T-helper 2 cell treated with Interferon-gamma antibody and Interleukin-4, amounts not matched to agents 5 μg/mL and 100 μg/mL, for 36 hours (primary cell): ENCODE measurements at regions not wholly inside any gene's neighbourhood (a gene's known extent, or its start where the extent isn't known, plus 50 kb on each side); places are given as distances from the start of the nearest gene placed in this dataset.
"Not testable (repeated sequence)": the region's sequence is repeated elsewhere in the genome, so short reads cannot be mapped to it uniquely, and the experiment has no call there.

Experiments used
- DNase-seq: peaks from one replicate; pipeline ENCODE4 v3.0.0; 2021; ENCODE audit warnings: low spot score
- H3K27ac Mint-ChIP-seq: one replicate; pipeline ENCODE4 v1.8.0; 2021; ENCODE audit warnings: mild to moderate bottlenecking, mixed read lengths
- H3K27me3 Mint-ChIP-seq: one replicate; pipeline ENCODE4 v1.8.0; 2021; ENCODE audit warnings: low read depth, mixed read lengths
- H3K36me3 Mint-ChIP-seq: one replicate; pipeline ENCODE4 v1.8.0; 2021; ENCODE audit warnings: low read depth, mixed read lengths
- H3K4me1 Mint-ChIP-seq: one replicate; pipeline ENCODE4 v1.8.0; 2021; ENCODE audit warnings: low read depth, mixed read lengths
- H3K4me3 Mint-ChIP-seq: one replicate; pipeline ENCODE4 v1.8.0; 2022; ENCODE audit warnings: mild to moderate bottlenecking, moderate library complexity, mixed read lengths
- H3K9me3 Mint-ChIP-seq: one replicate; pipeline ENCODE4 v1.8.0; 2021; ENCODE audit warnings: mixed read lengths

GRCh38 chr9:115328228-115328627 lies 210.3 kb upstream of the TNC start:
- H3K9me3 Mint-ChIP-seq, result no peaks in the 10 kb centered on the region
- no peak for DNase-seq
- H3K36me3 Mint-ChIP-seq, result no peaks in the 10 kb centered on the region
- H3K27ac Mint-ChIP-seq, result no peak overlapping the region
- no peaks in the 10 kb centered on the region for H3K27me3 Mint-ChIP-seq
- no peaks in the 10 kb centered on the region for H3K4me1 Mint-ChIP-seq
- H3K4me3 Mint-ChIP-seq, result no peak overlapping the region

DNA sequence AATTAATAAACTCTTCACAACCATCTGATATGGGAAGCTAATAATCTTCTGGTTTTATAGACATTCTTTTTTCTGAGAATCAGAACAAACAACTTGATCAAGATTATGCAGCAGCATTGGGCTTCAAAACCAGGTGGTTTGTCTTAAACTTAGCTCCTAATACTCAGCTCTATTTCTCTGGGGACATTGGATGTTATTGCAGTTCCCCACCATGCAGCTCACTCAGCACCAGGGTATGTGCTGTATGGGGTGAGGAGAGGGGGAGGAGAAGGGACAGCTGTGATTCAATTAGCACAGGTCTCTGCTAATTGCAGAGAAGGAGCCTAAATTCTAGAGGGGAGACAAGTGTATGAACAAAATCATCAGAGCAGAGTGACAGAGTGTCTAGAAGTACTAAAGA lies 210.7 kb upstream of the TNC start:
- H3K9me3 Mint-ChIP-seq, result no peaks in the 10 kb centered on the region
- no peaks in the 10 kb centered on the region for H3K27me3 Mint-ChIP-seq
- no peaks in the 10 kb centered on the region for H3K4me1 Mint-ChIP-seq
- no peak for DNase-seq
- no peak overlapping the region for H3K4me3 Mint-ChIP-seq
- no peak overlapping the region for H3K27ac Mint-ChIP-seq
- H3K36me3 Mint-ChIP-seq, result no peaks in the 10 kb centered on the region

GRCh38 chr9:115333277-115334070 lies 215.5 kb upstream of the TNC start:
- Mint-ChIP-seq H3K9me3 (no peaks in the 10 kb centered on the region), H3K27me3 (no peaks in the 10 kb centered on the region), H3K4me1 (no peaks in the 10 kb centered on the region), H3K36me3 (no peaks in the 10 kb centered on the region), H3K4me3 (no peak overlapping the region), H3K27ac (no peak overlapping the region)
- DNase-seq, result no peak

DNA sequence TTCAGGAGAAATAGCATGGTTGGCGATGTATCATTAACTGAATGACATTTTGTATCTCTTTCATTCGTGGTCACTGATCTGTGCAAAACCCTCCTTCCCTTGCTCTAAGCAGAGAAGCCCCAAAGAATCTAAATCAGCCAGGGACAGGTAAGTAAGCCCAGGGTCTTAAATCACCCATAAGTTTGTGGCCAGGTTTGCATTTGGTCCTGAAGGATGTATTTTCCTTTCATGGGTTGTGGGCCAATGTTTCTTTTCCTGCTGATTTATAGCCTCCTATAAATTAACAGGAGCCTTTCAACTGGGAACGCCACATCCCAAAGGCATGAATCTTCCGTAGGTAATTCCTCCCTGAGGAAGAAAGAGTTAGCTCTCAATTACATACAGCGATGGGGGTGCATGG lies 217.5 kb upstream of the TNC start:
- no peaks in the 10 kb centered on the region for H3K27me3 Mint-ChIP-seq
- no peak overlapping the region for H3K27ac Mint-ChIP-seq
- H3K4me1 Mint-ChIP-seq, result no peaks in the 10 kb centered on the region
- no peak overlapping the region for H3K4me3 Mint-ChIP-seq
- H3K36me3 Mint-ChIP-seq, result no peaks in the 10 kb centered on the region
- H3K9me3 Mint-ChIP-seq, result no peaks in the 10 kb centered on the region
- DNase-seq, result no peak

DNA sequence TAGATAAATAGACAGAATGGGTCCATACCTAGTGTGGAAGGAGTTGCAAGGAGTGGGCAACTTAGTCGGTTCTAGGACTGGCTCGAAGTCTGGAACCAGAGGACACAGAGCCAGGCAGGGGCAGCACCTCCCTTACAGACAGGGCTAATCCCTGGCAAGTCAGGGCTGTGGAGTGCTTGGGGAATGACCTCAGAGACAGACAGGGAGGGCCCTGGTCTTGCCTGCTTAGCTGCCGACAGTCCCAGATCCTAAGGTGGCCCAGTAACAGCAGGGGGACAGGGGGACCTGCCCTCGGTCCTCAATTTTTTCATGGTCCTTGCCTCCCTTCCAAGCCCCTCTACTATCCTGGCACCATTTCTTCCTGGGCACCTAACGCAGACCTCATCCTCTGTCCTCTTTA lies 222.4 kb upstream of the TNC start:
- Mint-ChIP-seq H3K9me3 (no peaks in the 10 kb centered on the region), H3K27me3 (no peaks in the 10 kb centered on the region), H3K4me1 (no peaks in the 10 kb centered on the region), H3K27ac (no peak overlapping the region), H3K36me3 (no peaks in the 10 kb centered on the region), H3K4me3 (no peak overlapping the region)
- no peak for DNase-seq

GRCh38 chr9:115341426-115341825 lies 223.5 kb upstream of the TNC start:
- Mint-ChIP-seq H3K36me3 (no peaks in the 10 kb centered on the region), H3K27me3 (no peaks in the 10 kb centered on the region), H3K4me1 (no peaks in the 10 kb centered on the region), H3K27ac (no peak overlapping the region), H3K4me3 (no peak overlapping the region), H3K9me3 (no peaks in the 10 kb centered on the region)
- DNase-seq, result no peak

- not testable (repeated sequence) for H3K36me3 Mint-ChIP-seq, H3K27ac Mint-ChIP-seq, H3K27me3 Mint-ChIP-seq, DNase-seq, H3K4me1 Mint-ChIP-seq, H3K4me3 Mint-ChIP-seq, H3K9me3 Mint-ChIP-seq
Observed at GRCh38 chr9:115347776-115348175, 229.8 kb upstream of the TNC start.

DNA sequence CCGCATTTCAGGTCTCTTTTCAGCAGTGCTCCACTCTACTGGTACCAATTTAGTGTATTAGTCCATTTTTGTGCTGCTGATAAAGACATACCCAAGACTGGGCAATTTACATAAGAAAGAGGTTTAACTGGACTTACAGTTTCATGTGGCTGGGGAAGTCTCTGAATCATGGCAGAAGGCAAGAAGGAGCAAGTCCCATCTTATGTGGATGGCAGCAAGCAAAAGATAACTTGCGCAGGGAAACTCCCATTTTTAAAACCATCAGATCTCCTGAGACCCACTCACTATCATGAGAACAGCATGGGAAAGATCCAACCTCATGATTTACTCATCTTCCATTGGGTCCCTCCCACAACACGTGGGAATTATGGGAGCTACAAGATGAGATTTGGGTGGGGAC lies 231.0 kb upstream of the TNC start:
- H3K36me3 Mint-ChIP-seq, DNase-seq, H3K27me3 Mint-ChIP-seq, H3K4me3 Mint-ChIP-seq, H3K27ac Mint-ChIP-seq, H3K9me3 Mint-ChIP-seq, H3K4me1 Mint-ChIP-seq: not testable (repeated sequence)

DNA sequence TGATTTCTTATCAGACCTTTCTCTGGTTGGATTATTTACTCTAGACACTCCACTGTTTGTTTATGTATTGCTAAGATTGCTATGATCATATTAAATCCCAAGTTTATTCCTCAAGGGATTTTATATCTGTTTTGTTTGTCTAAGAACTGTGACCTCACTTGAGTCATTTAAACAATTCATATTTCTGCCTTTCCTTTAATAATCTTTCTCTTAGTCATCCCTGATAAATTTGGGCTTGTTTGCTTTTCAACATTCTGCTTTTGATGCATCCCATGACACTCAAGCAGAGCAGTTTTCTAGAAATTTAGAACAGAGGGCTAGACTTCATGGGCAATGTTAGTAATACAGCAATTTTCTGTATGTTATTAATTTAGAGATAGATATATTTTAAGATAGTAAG lies 231.6 kb upstream of the TNC start:
- no peak overlapping the region for H3K27ac Mint-ChIP-seq
- H3K27me3 Mint-ChIP-seq, result no peaks in the 10 kb centered on the region
- H3K9me3 Mint-ChIP-seq, result no peaks in the 10 kb centered on the region
- no peaks in the 10 kb centered on the region for H3K36me3 Mint-ChIP-seq
- no peak overlapping the region for H3K4me3 Mint-ChIP-seq
- peaks cover 6% of the 10 kb centered on the region for H3K4me1 Mint-ChIP-seq
- no peak for DNase-seq

DNA sequence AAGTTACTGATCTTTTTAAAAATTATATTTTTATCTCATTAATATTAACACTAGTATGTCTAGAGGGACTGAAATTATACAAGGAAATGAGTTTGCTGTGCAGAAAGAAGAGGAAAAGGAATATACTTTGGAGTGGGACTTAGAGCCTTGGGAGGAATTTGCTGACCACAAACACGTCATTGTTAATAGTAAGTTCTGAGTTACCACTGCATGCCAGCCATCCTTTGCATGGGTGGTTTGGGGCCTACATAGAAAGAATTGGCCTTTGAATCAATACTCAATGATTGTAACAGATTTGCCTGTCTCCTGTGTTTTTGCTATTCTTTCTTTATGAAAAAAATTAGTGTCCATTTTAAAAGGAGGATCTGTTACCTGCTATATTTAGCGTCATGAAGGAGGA lies 232.6 kb upstream of the TNC start:
- DNase-seq, result no peak

DNA sequence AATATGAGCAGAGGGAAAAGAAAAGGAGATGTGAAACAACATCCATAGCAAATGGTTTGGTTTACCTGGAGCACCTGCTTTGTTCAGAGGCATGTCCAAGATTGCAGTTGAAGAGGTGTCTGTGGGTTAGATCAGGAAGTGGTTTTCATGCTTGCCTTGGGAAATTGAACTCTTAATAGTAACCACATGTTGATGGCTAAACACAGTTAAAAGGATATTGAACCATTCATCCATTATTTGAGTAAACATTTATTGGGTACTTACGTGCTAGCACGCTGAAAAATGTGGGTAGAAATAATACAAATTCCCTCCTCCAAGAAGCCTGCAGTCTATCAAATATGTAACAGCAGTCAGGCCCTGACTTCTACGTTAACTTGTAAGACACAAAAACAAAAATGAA lies 235.7 kb upstream of the TNC start:
- H3K9me3 Mint-ChIP-seq, result no peaks in the 10 kb centered on the region
- no peak overlapping the region for H3K4me3 Mint-ChIP-seq
- no peak overlapping the region for H3K27ac Mint-ChIP-seq
- H3K27me3 Mint-ChIP-seq, result no peaks in the 10 kb centered on the region
- DNase-seq, result no peak
- no peaks in the 10 kb centered on the region for H3K36me3 Mint-ChIP-seq
- H3K4me1 Mint-ChIP-seq, result peaks cover 6% of the 10 kb centered on the region

More for the DNA sequence above, 232.6 kb upstream of the TNC start:
- no peaks in the 10 kb centered on the region for H3K9me3 Mint-ChIP-seq
- H3K4me3 Mint-ChIP-seq, result no peak overlapping the region
- H3K27me3 Mint-ChIP-seq, result no peaks in the 10 kb centered on the region
- no peaks in the 10 kb centered on the region for H3K36me3 Mint-ChIP-seq
- peaks cover 6% of the 10 kb centered on the region for H3K4me1 Mint-ChIP-seq
- H3K27ac Mint-ChIP-seq, result no peak overlapping the region

DNA sequence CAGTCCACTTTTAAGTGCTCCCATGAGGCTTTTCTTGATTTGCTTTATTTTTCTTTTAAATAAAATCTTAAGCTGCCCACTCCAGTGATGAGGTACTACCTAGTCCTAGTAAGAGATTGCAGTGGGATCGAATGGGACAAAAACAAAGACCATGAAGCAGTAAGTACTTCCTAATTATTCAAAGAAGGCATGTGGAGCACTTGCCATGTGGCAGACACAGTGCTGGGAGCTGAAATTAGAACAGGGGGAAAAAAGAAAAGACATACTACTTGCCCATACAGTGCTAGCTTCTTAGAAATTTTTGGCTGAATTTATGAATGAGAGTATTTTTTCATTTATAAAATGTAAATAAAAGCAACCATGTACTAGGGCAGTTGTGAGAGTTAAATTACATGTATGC lies 239.9 kb upstream of the TNC start:
- no peaks in the 10 kb centered on the region for H3K27me3 Mint-ChIP-seq
- no peak overlapping the region for H3K4me3 Mint-ChIP-seq
- H3K4me1 Mint-ChIP-seq, result peaks cover 6% of the 10 kb centered on the region
- no peaks in the 10 kb centered on the region for H3K36me3 Mint-ChIP-seq
- no peaks in the 10 kb centered on the region for H3K9me3 Mint-ChIP-seq
- H3K27ac Mint-ChIP-seq, result no peak overlapping the region
- DNase-seq, result no peak

GRCh38 chr9:115359017-115359780 lies 241.2 kb upstream of the TNC start:
- Mint-ChIP-seq H3K9me3 (no peaks in the 10 kb centered on the region), H3K4me1 (no peaks in the 10 kb centered on the region), H3K27me3 (no peaks in the 10 kb centered on the region), H3K4me3 (no peak overlapping the region), H3K27ac (no peak overlapping the region), H3K36me3 (no peaks in the 10 kb centered on the region)
- no peak for DNase-seq

DNA sequence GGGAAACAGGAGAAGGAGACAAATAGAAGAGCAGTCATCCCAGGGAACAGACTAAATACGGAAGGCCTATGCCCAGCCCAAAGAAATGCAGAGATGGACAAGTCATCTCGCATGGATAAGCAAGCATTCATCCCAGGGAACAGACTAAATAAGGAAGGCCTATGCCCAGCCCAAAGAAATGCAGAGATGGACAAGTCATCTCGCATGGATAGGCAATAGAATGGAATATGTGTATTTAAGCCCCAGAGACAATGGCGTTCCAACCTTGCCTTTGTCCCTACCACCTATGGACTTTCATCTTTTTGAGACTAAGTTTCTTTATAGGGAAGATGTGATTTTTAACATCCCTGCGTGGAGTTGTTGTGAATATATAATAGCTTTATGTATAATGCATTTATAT lies 242.2 kb upstream of the TNC start:
- Mint-ChIP-seq H3K27me3 (no peaks in the 10 kb centered on the region), H3K4me1 (no peaks in the 10 kb centered on the region), H3K9me3 (no peaks in the 10 kb centered on the region), H3K4me3 (no peak overlapping the region), H3K36me3 (no peaks in the 10 kb centered on the region), H3K27ac (no peak overlapping the region)
- DNase-seq, result no peak

- Mint-ChIP-seq H3K9me3 (no peaks in the 10 kb centered on the region), H3K4me1 (no peaks in the 10 kb centered on the region), H3K4me3 (no peak overlapping the region), H3K36me3 (no peaks in the 10 kb centered on the region), H3K27ac (no peak overlapping the region), H3K27me3 (no peaks in the 10 kb centered on the region)
- no peak for DNase-seq
Observed at GRCh38 chr9:115362101-115362500, 244.1 kb upstream of the TNC start.
